Prostate gland (tissue), 2 donors: ENCODE measurements at regions not wholly inside any gene's neighbourhood (a gene's known extent, or its start where the extent isn't known, plus 50 kb on each side); places are given as distances from the start of the nearest gene placed in this dataset.

Experiments
- POLR2A ChIP-seq: fragments of 450-650 bp; IDR thresholded peaks from one replicate; pipeline ENCODE4 v1.6.1; 2016; ENCODE audit warnings: antibody characterized with exemption, mild to moderate bottlenecking
- POLR2AphosphoS5 ChIP-seq: sonication (generic); formaldehyde crosslinking; IDR thresholded peaks from one replicate; pipeline ENCODE4 v1.6.1; 2017; ENCODE audit warnings: antibody characterized with exemption
- TF ChIP-seq, protein P1 (sequence below), 4 experiments: fragments of 200-600 bp in 2 of 4; fragments of 450-650 bp in 2 of 4; sonication (generic) in 2 of 4; IDR thresholded peaks; 1 replicate in 3 of 4; 2 replicates in 1 of 4; pipeline ENCODE4 v1.5.1; 2016 to 2019; ENCODE audit warnings: antibody characterized with exemption in 4 of 4, mild to moderate bottlenecking in 2 of 4, moderate library complexity in 2 of 4

DNA sequence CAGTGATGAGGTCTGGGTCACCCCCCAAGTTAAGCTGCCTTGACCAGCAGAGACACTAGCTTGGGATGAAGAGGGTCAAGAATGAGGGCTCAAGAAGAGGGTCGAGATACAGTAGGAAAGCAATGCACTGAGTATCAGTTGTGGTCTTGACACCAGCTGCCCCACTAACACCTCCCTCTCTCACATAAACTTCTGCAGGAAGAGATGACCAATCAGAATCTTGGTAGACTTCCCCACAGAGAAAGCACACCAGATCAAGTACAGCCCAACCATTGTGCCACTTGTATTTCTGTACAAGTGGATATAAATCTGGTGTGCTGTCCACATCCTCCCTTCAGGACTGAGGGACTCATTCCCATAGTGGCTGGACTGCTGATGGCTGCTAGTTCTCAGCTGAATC lies 101.2 kb upstream of the ELL2 start:
- TF ChIP-seq, protein P1, sequence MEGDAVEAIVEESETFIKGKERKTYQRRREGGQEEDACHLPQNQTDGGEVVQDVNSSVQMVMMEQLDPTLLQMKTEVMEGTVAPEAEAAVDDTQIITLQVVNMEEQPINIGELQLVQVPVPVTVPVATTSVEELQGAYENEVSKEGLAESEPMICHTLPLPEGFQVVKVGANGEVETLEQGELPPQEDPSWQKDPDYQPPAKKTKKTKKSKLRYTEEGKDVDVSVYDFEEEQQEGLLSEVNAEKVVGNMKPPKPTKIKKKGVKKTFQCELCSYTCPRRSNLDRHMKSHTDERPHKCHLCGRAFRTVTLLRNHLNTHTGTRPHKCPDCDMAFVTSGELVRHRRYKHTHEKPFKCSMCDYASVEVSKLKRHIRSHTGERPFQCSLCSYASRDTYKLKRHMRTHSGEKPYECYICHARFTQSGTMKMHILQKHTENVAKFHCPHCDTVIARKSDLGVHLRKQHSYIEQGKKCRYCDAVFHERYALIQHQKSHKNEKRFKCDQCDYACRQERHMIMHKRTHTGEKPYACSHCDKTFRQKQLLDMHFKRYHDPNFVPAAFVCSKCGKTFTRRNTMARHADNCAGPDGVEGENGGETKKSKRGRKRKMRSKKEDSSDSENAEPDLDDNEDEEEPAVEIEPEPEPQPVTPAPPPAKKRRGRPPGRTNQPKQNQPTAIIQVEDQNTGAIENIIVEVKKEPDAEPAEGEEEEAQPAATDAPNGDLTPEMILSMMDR (IDR thresholded peaks at IDR 0.05): no peak
- no peak for TF ChIP-seq POLR2AphosphoS5
- TF ChIP-seq POLR2A: no peak
